HG02610 (cell line): ENCODE measurements at regions not wholly inside any gene's neighbourhood (a gene's known extent, or its start where the extent isn't known, plus 50 kb on each side); places are given as distances from the start of the nearest gene placed in this dataset.

ENCODE experiments used
- ATAC-seq: cut with Tn5 transposase; IDR thresholded peaks from one replicate; pipeline ENCODE4 v1.9.1; 2021; ENCODE audit warnings: mild to moderate bottlenecking, moderate library complexity; ENCODE audit not compliant: unreplicated experiment

- ATAC-seq = no peak
These were observed 737.8 kb upstream of the CXADR start for GRCh38 chr21:16775076-16775475.

DNA sequence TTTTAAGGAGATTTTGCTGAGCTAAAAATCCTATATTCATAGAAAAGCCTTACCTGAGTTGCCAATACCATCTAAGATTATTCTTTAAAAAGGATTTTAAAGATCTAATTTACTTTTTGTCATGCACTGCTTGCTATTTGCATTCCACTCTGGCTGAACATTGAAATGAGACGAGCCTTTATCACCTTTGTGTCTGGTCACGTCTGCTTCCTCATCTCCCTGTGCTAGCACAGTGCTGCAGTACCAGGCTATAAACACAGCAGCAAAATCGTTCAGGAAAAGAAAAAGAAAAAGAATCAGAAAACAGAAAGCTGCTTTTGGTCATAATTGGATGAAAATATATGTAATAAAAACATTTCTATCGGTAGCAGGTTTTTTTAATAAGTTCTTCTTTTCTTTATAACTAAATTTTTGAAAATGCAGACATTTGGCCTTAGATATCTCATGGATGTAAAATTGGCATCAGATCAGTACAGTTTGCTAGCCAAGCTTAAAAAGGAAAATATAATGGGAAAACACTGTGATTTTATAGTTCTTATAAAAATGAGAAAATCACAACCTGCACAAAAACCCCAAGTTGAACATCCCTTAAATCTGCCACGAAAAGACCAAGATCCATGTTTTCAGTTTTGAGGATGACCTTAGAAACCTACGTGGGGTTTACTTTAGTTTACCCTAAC, 735.7 kb upstream of the CXADR start:
- no peak for ATAC-seq

DNA sequence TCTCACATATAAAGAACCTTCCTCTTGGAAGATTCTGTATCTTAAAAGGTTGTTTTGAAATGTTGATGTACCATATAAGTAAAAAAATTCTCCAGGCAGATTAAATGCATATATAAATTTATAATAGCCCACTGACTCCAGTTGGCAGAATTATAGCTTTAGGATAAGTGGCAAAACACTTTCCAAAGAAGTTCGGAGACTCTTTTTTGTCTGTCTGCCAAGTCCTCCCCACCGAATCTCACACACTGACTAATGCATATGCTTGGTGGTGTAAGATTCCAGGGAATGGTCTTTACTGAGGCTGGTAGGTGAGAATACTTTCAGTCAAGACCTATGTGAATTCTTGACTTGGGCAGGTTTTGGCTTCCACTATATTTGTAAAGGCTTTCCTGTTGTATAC, 724.3 kb upstream of the CXADR start:
- no peak for ATAC-seq

GRCh38 chr21:16789636-16790035, 723.2 kb upstream of the CXADR start:
- no peak for ATAC-seq

DNA sequence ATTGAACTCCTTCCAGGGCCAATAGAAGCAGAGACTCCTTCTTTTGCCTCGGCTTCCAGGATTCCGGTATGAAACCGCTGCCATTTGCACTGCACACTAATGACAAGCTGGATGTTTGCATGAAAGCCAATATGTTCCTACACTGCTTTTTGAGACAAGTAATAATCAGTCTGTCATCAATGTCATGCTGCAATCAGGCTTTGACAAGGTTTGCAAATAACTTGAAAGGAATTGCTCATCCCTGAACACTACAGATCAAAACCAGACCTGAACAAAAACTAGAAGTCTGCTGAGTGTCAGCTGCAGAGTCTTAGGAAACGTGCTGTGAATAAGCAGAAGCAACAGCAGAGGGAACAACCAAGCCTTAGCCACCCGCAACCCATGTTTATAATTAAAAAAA, 720.7 kb upstream of the CXADR start:
- no peak for ATAC-seq

DNA sequence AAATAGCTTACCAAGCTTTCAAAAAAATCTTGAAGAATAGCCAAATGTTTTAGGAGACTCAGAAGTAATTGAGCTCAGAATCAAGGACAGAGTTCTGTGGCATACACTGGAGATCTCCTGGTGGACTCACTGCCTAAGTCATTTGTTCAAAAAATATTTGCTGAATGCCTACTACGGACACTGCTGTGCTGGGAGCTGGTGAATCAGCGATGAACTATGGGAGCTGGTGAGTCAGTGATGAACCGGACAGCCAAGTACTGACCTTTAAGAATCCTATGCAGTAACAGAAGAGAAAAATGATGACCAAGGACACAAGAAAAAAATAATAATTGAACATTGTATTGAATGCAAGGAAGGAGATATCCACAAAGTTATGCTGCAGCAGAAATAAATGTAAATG, 717.9 kb upstream of the CXADR start:
- no peak for ATAC-seq

- ATAC-seq = no peak
These were observed 716.1 kb upstream of the CXADR start for GRCh38 chr21:16796776-16797175.

- no peak for ATAC-seq
These were observed 715.3 kb upstream of the CXADR start for GRCh38 chr21:16797540-16797939.

- no peak for ATAC-seq
These were observed 714.9 kb upstream of the CXADR start for GRCh38 chr21:16797966-16798365.

DNA sequence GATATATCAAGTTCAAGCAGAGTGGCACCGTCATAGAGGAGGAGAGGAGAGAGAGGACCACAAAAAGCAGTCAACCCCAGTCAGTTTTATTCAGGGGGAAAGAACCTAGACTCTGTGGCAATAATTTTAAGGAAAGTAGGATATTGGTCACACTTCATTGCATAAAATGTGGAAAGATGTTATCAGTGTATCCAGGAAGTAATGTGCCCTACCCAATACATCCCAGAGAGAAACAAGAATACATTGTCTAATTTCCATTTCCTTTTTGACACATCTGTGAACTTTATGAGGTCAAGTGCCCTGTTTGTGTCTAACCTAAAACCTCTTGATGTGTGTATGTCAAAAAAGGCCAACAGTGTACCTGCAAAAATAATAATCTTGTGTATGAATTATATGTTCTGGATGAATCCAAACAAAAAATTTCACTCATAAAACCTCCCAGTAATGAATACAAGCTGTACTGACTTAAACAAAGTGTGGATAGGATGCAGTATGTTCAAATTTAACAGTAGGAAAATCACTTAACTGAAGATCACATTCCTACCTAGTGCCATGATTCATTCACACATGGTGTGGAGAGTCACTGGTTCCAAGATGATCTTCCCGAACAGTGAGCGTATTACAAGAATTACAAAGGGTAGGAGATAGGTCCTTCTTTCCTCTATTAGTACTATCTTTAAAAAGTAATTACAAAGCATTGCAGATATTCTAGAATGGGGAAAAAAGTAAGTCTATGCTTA, 712.1 kb upstream of the CXADR start:
- ATAC-seq = no peak

DNA sequence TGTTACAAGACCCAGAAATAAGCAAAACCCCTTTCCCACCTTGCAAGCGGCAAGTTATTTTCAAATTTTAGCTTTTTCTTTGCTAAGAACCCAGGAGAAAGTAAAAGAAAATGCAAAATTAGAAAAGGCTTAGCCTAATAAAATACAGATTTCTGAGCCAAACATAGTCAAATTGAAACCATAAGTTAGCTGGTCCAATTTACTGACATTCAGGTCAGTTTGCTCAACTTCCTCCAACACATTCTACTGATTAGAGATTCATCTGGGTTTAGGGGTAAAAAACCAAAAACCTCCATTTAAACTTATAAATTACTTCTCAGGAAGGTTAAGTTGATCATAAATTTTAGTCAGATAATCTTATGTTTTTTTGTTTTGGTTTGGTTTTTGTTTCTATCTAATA, 701.8 kb upstream of the CXADR start:
- no peak for ATAC-seq

DNA sequence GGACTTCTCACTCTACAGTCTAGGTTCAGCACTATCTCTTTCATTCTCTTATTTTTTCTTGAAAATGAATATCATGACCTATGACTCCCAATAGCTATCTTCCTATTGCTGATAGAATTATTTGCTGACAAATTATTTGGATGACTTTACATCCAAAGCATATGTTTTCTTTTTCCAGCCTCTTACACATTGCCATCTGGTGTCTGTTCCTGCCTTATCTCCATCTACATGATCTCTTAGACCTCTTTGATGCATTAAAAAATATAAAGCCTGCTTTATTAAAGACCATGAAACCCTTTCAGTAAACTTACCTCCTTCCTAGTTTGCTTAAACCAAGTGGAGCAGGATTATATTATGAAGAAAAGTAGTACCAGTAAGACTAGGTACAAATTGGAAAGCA, 700.9 kb upstream of the CXADR start:
- ATAC-seq = no peak

DNA sequence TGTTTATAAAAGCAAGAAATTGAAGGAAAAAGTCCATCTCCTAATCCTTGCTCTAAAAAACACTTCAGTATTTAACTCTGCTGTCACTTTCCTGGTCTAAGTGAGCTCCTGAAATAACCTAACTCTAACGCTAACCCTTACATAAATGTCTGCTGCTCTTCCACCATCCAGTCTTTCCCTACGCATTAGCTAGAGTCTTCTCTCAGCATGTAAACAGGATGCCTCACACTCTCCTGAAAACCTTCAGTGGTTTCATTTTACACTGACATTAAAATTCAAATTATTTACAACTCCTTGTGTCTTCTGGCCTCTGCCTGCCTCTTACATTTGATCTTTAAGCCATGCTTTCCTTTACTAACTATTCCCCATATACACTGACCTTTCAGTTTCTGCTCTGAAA, 697.6 kb upstream of the CXADR start:
- no peak for ATAC-seq

GRCh38 chr21:16821588-16821987, 691.3 kb upstream of the CXADR start:
- no peak for ATAC-seq

DNA sequence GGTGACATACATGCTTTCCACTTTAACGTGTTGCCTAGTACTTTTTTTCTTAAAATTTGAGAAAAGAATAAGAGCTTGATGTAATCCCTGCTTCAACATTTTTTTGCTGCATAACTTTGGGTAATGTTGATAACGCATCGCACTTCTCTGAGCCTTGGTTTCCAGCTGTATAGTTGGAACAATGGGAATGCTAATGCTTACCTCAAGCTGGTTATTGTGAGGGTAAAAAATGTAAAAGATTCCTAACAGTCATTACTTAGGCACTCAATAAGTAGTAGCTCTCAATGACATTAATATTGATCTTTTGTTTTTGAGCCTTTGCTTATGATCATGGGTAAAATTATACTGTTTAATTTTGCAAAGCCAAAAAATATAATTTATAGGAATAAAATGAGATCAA, 683.3 kb upstream of the CXADR start:
- ATAC-seq = no peak

GRCh38 chr21:16832791-16833190, 680.1 kb upstream of the CXADR start:
- no peak for ATAC-seq

DNA sequence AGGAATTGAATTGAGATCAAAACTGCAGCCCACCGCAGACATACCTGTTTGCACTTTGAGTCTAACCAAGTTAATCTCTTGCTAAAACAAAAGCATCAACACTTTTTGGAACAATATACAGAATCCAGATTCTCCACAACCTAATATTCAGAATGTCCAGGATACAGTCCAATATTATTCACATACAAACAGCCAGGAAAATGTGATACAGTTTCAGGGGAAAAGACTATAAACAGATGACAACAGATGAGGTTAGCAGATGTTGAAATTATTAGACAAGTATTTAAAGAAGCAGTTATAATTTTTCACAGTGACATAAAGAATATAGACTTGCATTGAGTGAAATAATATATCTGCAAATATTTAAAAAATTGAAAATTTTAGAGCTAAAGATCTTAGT, 678.1 kb upstream of the CXADR start:
- ATAC-seq = no peak

GRCh38 chr21:16837321-16837720, 675.5 kb upstream of the CXADR start:
- ATAC-seq = no peak

DNA sequence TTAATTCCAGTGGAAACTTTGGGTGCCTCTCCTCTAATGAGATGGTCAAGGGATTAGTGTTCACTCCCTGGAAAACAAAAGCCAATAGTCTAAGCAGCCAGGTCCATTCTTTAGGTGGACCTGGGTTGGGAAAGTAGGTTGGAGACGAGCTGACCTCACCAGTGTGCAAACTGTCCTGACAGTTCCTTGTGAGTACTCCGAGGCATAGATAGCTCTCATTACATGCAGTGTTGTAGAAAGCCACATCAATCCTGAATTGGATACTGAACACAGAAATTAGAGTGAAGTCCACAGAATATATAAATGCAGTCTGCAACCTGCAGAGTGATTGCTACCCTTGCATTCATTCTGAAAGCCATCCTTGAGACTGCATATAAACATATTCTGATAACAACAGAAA, 675.1 kb upstream of the CXADR start:
- no peak for ATAC-seq

GRCh38 chr21:16838331-16838730, 674.5 kb upstream of the CXADR start:
- no peak for ATAC-seq

GRCh38 chr21:16840538-16840937, 672.3 kb upstream of the CXADR start:
- no peak for ATAC-seq

- no peak for ATAC-seq
These were observed 670.7 kb upstream of the CXADR start for GRCh38 chr21:16841975-16842695.
